Retinal pigment epithelial cell (primary cell): ENCODE measurements at regions not wholly inside any gene's neighbourhood (a gene's known extent, or its start where the extent isn't known, plus 50 kb on each side); places are given as distances from the start of the nearest gene placed in this dataset.
"Not testable (repeated sequence)": the region's sequence is repeated elsewhere in the genome, so short reads cannot be mapped to it uniquely, and the experiment has no call there.

Source experiments
- DNase-seq: peaks from one replicate; pipeline ENCODE4 v3.0.0-alpha.2; 2010; ENCODE audit warnings: low read depth
- H3K4me3 ChIP-seq: 2 replicates; pipeline ENCODE4 v1.5.1; 2011; ENCODE audit warnings: mild to moderate bottlenecking, low read length, control low read depth, moderate library complexity
- TF ChIP-seq, protein P1 (sequence below): conservative IDR thresholded peaks from 2 replicates; pipeline ENCODE4 v1.5.1; 2011; ENCODE audit warnings: low read depth, low read length, control low read depth, inconsistent platforms

DNA sequence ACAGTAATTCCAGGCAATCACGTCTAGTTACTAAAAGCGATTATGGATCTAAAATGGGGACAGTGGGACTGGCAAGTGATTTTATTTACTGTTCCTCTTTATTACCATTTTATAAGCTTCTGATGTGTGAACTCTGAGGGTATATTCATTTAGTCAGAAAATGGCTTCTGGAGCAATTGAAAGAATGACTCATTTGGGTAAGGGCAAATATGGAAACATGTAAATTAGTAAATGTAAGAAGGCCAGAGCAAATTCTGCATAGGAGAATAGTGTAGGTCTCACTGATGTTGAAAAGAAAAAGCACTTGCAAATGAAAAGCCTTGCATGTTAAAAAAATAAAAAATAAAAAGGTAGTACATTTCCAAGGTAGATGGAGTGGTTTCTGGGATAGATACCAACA, 262.2 kb downstream of the KLF5 start:
- TF ChIP-seq, protein P1, sequence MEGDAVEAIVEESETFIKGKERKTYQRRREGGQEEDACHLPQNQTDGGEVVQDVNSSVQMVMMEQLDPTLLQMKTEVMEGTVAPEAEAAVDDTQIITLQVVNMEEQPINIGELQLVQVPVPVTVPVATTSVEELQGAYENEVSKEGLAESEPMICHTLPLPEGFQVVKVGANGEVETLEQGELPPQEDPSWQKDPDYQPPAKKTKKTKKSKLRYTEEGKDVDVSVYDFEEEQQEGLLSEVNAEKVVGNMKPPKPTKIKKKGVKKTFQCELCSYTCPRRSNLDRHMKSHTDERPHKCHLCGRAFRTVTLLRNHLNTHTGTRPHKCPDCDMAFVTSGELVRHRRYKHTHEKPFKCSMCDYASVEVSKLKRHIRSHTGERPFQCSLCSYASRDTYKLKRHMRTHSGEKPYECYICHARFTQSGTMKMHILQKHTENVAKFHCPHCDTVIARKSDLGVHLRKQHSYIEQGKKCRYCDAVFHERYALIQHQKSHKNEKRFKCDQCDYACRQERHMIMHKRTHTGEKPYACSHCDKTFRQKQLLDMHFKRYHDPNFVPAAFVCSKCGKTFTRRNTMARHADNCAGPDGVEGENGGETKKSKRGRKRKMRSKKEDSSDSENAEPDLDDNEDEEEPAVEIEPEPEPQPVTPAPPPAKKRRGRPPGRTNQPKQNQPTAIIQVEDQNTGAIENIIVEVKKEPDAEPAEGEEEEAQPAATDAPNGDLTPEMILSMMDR = no peak
- no peak overlapping the region for H3K4me3 ChIP-seq
- DNase-seq = no peak

DNA sequence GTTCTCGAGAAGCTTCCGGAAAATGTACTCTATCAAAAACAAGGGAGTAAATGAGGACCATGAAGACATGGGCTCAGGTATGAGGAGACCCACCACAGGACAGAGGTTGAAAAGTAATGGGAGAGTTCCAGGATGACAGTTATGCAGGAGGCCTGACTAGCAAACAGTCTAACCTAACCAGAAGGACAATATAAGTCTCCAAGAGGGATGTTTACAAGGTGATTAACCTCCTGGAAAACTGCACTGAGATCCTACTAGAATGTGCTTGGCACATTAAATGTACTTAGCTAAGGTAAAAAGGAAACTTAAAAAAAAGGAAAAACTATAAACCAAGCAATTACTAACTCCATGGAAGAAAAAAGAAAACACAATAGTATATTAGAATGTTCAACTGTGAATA, 258.3 kb downstream of the KLF5 start:
- DNase-seq = no peak
- H3K4me3 ChIP-seq = no peak overlapping the region

DNA sequence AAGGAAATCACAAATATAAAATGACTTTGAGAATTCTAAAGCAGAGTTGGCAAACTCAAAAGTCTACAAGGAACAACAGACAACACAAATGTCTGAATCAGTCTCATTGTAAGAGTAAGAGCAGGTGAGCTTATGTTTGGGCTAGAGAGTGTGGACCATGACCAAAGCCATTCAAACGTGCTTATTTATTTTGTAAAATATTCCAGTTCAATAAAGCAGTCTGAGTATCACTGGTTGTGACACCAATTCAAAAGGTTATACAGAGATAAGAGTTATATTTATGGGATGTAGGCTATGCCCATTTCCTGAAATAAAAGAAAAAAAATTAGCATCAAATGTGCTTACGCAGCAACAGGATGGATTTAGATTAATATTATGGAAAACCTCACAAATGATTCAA, 251.6 kb downstream of the KLF5 start:
- no peak for DNase-seq
- H3K4me3 ChIP-seq = no peak overlapping the region
- TF ChIP-seq, protein P1 = no peak

More for the DNA sequence above, 258.3 kb downstream of the KLF5 start:
- TF ChIP-seq, protein P1 = no peak

DNA sequence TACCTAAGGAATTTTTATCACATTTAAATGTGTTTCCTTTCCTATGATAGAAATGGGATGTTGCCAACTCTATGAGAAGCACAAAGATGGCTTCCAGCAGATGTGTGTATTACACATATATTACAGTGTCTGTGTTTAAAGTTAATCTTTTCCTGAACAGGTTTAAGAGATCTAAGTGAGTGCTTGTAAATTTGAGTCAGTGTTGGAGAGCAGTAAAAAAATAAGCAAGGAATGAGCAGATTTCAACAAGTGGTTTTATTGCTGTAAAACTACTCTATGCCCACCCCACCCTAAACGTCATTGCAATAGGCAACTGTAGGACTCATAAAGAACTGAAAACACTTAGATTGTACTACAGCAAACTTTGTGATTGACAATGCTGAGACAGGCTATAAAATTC, 248.7 kb downstream of the KLF5 start:
- TF ChIP-seq, protein P1 = no peak
- no peak overlapping the region for H3K4me3 ChIP-seq
- DNase-seq = no peak

DNA sequence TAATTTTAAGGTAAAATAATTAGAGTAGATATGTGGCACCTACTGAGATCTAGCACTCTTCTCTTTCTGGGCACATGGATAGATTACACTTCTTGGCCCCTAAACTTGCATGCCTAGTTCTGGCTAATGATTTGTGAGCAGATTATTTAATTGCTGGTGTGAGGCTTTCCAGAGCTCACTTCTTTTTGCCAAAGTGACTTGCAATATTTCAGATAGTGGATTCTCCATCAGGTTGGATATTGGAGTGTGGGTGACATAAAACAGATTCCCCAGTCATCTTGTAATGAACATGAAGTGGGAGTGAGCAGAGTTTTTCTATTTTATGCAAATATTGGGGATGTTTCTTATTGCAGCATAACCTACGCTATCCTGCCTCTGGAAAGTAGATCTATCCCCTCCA, 247.9 kb downstream of the KLF5 start:
- TF ChIP-seq, protein P1 = no peak
- no peak for DNase-seq
- H3K4me3 ChIP-seq = no peak overlapping the region

DNA sequence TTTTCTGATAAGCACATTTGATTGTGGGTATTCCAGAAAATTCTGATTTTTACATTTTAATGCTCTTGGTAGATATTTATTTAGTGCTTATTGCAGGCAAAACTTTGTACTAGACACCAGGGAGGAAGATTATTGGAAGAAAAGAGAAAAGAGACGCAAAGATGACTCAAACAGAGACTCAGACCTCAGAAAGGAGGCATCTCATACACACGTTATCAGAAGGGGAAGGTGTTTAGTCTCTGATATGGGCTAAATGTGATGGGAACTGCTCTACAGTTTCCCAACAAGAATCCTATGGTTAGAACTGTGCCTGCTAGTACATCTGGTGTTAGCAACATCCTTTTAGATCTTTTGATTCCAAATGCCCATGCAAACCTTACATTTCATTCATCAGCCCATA, 245.6 kb downstream of the KLF5 start:
- no peak for DNase-seq
- TF ChIP-seq, protein P1 = no peak
- H3K4me3 ChIP-seq = no peak overlapping the region

DNA sequence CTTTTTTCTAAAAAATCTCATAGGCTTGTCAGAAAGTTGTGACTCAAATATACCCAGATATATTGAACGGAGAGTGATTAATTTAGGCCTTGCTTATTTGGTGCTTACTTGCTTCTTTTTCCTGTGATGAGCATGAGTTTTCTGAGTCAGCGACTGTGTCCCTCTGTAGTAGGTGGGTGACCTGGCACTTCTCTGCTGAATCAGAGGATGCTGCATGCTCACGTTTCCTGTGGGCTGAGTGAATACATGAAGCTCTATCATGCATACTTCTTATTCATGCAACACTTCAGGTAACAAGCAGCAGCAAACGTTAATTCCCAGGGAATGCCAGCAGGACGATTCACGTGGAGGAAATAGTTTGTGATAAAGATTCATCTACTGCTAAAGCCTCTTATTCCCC, 245.0 kb downstream of the KLF5 start:
- DNase-seq = no peak
- TF ChIP-seq, protein P1 = no peak
- H3K4me3 ChIP-seq = no peak overlapping the region

DNA sequence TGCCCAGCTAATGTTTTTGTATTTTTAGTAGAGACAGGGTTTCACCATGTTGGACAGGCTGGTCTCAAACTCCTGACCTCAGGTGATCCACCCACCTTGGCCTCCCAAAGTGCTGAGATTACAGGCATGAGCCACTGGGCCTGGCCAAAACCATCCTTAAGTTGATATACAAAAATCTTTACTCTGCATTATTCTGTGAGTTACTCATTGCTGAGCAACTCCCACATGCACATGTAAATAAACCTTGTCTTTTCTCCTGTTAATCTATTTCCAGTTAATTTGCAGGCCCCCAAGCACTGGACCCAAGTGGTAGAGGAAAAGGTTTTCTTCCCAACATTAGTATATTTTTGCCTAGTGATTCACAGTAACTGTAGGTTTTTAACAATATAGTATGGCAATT, 242.8 kb downstream of the KLF5 start:
- DNase-seq, H3K4me3 ChIP-seq: not testable (repeated sequence)
